ENCODE measurements at regions not wholly inside any gene's neighbourhood (a gene's known extent, or its start where the extent isn't known, plus 50 kb on each side); places are given as distances from the start of the nearest gene placed in this dataset.

DNA sequence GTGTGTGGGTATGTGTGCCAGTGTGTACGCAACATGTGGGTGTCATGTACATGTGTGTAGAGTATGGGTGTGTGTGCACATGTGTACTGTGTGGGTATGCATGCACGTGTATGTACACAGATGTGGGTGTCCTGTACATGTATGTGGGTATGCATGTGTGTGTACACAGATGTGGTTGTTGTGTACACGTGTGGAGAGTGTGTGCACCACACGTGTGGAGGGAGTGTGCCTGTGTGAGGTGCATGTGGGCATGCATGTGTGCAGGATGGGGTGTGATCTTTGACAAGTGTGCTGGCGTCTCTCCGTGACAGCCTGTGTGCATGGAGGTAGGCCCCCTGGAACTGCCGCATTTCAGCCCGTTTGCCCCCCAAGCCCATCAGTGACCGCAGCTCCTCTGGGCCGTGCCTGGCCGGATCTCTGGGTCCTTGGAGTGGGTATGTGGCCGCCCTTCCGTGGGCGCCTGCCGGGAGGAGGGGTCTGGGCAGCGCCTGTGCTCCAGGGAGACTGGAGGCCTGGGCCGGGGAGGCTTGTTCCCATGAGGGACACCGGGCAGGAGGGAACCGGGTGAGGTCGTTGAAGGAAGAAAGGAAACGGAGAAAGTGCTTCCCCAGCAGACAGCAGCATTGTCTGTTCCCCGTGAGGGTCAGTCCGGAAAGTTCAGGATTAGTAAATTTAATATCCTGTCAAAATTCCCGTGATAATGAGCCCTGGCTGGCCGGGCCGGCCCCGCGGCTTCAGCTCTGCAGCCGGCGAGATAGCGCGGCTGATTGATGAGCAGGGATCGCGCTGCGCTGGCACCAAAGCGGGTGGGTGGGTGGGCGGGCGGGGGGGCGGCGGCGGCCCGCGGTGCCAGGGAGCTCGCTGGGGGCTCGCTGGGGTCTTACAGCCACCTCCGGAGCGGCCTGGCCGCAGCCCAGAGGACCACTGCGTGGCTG, 91.1 kb upstream of the SOX1 start (continued):
- TF ChIP-seq, protein P1, sequence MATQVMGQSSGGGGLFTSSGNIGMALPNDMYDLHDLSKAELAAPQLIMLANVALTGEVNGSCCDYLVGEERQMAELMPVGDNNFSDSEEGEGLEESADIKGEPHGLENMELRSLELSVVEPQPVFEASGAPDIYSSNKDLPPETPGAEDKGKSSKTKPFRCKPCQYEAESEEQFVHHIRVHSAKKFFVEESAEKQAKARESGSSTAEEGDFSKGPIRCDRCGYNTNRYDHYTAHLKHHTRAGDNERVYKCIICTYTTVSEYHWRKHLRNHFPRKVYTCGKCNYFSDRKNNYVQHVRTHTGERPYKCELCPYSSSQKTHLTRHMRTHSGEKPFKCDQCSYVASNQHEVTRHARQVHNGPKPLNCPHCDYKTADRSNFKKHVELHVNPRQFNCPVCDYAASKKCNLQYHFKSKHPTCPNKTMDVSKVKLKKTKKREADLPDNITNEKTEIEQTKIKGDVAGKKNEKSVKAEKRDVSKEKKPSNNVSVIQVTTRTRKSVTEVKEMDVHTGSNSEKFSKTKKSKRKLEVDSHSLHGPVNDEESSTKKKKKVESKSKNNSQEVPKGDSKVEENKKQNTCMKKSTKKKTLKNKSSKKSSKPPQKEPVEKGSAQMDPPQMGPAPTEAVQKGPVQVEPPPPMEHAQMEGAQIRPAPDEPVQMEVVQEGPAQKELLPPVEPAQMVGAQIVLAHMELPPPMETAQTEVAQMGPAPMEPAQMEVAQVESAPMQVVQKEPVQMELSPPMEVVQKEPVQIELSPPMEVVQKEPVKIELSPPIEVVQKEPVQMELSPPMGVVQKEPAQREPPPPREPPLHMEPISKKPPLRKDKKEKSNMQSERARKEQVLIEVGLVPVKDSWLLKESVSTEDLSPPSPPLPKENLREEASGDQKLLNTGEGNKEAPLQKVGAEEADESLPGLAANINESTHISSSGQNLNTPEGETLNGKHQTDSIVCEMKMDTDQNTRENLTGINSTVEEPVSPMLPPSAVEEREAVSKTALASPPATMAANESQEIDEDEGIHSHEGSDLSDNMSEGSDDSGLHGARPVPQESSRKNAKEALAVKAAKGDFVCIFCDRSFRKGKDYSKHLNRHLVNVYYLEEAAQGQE (IDR thresholded peaks at IDR 0.05; ENCODE audit: low read depth, low read length) = no peak
- TF ChIP-seq, protein P2, sequence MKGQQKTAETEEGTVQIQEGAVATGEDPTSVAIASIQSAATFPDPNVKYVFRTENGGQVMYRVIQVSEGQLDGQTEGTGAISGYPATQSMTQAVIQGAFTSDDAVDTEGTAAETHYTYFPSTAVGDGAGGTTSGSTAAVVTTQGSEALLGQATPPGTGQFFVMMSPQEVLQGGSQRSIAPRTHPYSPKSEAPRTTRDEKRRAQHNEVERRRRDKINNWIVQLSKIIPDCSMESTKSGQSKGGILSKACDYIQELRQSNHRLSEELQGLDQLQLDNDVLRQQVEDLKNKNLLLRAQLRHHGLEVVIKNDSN (IDR thresholded peaks at IDR 0.05; ENCODE audit: borderline replicate concordance, low read depth) = no peak
- TF ChIP-seq GATA2 (CRISPR knock-in tag; IDR thresholded peaks at IDR 0.05) = no peak
- TF ChIP-seq CHD2 (IDR thresholded peaks at IDR 0.05; ENCODE audit: low read length, partially characterized antibody) = no peak
- TF ChIP-seq TCF12 (IDR thresholded peaks at IDR 0.05) = no peak

DNA sequence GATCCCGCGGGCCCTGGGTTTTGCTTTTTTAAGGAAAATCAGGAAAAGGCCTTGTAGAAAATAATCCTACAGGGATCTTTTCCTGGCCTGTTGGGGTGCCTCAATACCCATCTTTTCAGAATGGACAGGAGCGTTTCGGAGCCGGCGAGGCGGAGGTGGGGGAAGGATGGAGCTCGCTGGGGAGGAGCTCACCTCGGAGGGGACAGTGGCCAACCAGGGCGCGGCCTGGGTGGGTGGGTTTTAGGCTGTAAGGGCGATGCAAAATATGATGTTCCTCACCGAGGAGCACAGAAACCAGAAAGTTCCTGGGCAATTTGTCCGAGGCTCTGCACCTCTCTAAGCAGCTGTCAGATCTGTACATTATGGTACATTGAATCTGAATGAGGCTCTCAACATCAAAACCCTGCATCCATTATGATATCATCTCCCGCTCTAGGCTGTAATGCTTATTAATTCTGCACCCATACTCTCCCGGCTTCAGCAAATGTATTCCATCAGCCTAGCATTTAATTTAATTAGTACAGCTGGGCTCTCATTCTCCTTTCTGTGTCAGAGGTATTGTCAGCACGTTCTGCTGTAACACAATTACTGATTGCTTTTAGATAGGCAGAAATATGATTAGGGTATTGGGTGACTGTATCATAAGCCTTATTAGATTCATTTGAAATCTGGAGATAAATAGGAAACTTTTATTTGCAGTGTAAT, 90.3 kb upstream of the SOX1 start:
- CTCF ChIA-PET = no interaction called here
- H3K9ac ChIP-seq = no peak overlapping the region
- no peaks in the 10 kb centered on the region for H3K9me3 ChIP-seq
- no peak overlapping the region for H3K27ac ChIP-seq (ENCODE audit: low read depth in 2 of 2, low read length in 1 of 2)
- no peak overlapping the region for H3K4me2 ChIP-seq
- peaks cover 17% of the 10 kb centered on the region; the same call in 1 of the 2 replicates for H3K27me3 ChIP-seq (ENCODE audit: insufficient read depth)
- H3K4me1 ChIP-seq (ENCODE audit: control insufficient read depth in 1 of 2, insufficient read depth in 2 of 2, low read depth in 1 of 2, low read length in 1 of 2) = peaks cover 0 to 5% of the 10 kb centered on the region in 2 experiments; a peak in 1 of 4 replicates
- H3K36me3 ChIP-seq (replicated peaks in 1 of 2; ENCODE audit: control insufficient read depth in 1 of 2, insufficient read depth in 2 of 2, low read length in 1 of 2) = no peaks in the 10 kb centered on the region
- H3K4me3 ChIP-seq (ENCODE audit: low read depth in 2 of 2, low read length in 1 of 2) = no peak overlapping the region
- H3K79me2 ChIP-seq (ENCODE audit: insufficient read depth) = no peaks in the 10 kb centered on the region
- POLR2A ChIA-PET = no interaction called here
- no peak for TF ChIP-seq TAF1 (IDR thresholded peaks at IDR 0.05; ENCODE audit: borderline replicate concordance, low read depth, low read length)
- TF ChIP-seq RAD21 (IDR thresholded peaks at IDR 0.05; ENCODE audit: low read length) = no peak
- TF ChIP-seq GATA2 (CRISPR knock-in tag; IDR thresholded peaks at IDR 0.05) = peak; percentile 71
- TF ChIP-seq RCOR1 (IDR thresholded peaks at IDR 0.05; ENCODE audit: low read length) = peak; percentile 56; the same call in 1 of the 2 replicates
- no peak for TF ChIP-seq NFIC (IDR thresholded peaks at IDR 0.05; ENCODE audit: borderline replicate concordance)
- no peaks in the 10 kb centered on the region for H3K9me2 ChIP-seq
- no peaks in the 10 kb centered on the region for H4K20me1 ChIP-seq (ENCODE audit: insufficient read depth)
- H3F3A ChIP-seq (replicated peaks; ENCODE audit: insufficient read depth) = peaks cover 13% of the 10 kb centered on the region
- peak; percentile 57 for DNase-seq
- 9% methylated on average over 17 of the region's 17 CpGs for WGBS (ENCODE audit: low lambda C conversion rate)
- no peak overlapping the region for H2AFZ ChIP-seq (ENCODE audit: low read depth)

All from SK-N-SH (cell line).